Esophagus muscularis mucosa (tissue), 4 donors: ENCODE measurements at regions not wholly inside any gene's neighbourhood (a gene's known extent, or its start where the extent isn't known, plus 50 kb on each side); places are given as distances from the start of the nearest gene placed in this dataset.

Experiments used
- DNase-seq: peaks from one replicate; pipeline ENCODE4 v3.0.0-alpha.2; 2017; ENCODE audit errors: extremely low spot score
- H3K27ac ChIP-seq, 4 donors: fragments of 200-600 bp; sonication (generic); replicated peaks in 1 of 4; 1 replicate in 3 of 4; 2 replicates in 1 of 4; pipeline ENCODE4 v1.5.1; 2016 to 2019; ENCODE audit warnings: mild to moderate bottlenecking in 1 of 4
- H3K27me3 ChIP-seq, 4 donors: fragments of 200-600 bp; sonication (generic); one replicate each; pipeline versions ENCODE4 v1.5.1 to v1.6.0; 2016 to 2019
- H3K36me3 ChIP-seq, 4 donors: fragments of 200-600 bp; sonication (generic); one replicate each; pipeline ENCODE4 v1.5.1; 2016 to 2019
- H3K4me1 ChIP-seq, 4 donors: fragments of 200-600 bp; sonication (generic); one replicate each; pipeline ENCODE4 v1.5.1; 2016 to 2019
- H3K4me3 ChIP-seq, 4 donors: fragments of 200-600 bp; sonication (generic); 1 replicate in 2 of 4; 2 replicates in 2 of 4; pipeline ENCODE4 v1.5.1; 2016 to 2019; ENCODE audit warnings: mild to moderate bottlenecking in 4 of 4, moderate library complexity in 1 of 4
- H3K9me3 ChIP-seq, 4 donors: fragments of 200-600 bp; sonication (generic); 1 replicate in 3 of 4; 2 replicates in 1 of 4; pipeline ENCODE4 v1.5.1; 2016 to 2019
- CTCF ChIP-seq, 3 experiments: fragments of 200-600 bp in 2 of 3; fragments of 450-650 bp in 1 of 3; sonication (generic) in 2 of 3; IDR thresholded peaks; one replicate each; pipeline ENCODE4 v1.5.1; 2017 to 2019; ENCODE audit warnings: antibody characterized with exemption in 3 of 3, mild to moderate bottlenecking in 2 of 3, moderate library complexity in 1 of 3
- EP300 ChIP-seq: sonication (generic); formaldehyde crosslinking; IDR thresholded peaks from one replicate; pipeline ENCODE4 v1.6.1; 2017; ENCODE audit warnings: antibody characterized with exemption
- POLR2A ChIP-seq: fragments of 450-650 bp; IDR thresholded peaks from one replicate; pipeline ENCODE4 v1.6.1; 2017; ENCODE audit warnings: antibody characterized with exemption, moderate library complexity, mild to moderate bottlenecking, low read depth
- POLR2AphosphoS5 ChIP-seq, 2 donors: sonication (generic); formaldehyde crosslinking; IDR thresholded peaks; one replicate each; pipeline ENCODE4 v1.6.1; 2017; ENCODE audit warnings: antibody characterized with exemption in 2 of 2
- WGBS: methylation state at CpG from one replicate; pipeline ENCODE4 v1.1.5; 2018; 5-methylcytosine and 5-hydroxymethylcytosine counted together
- intact Hi-C: fragments of 100-400 bp; cut with DNase I; formaldehyde crosslinking; loops from one replicate; pipeline ENCODE4 v1.15.1; 2023

- Histone ChIP-seq H3K27ac (no peak overlapping the region), H3K4me3 (no peak overlapping the region), H3K4me1 (peaks cover 0 to 9% (median 8%) of the 10 kb centered on the region in 4 donors), H3K27me3 (no peaks in the 10 kb centered on the region), H3K9me3 (no peaks in the 10 kb centered on the region), H3K36me3 (no peaks in the 10 kb centered on the region)
- intact Hi-C loops: no loop called here
- no peak for DNase-seq
- 55% methylated on average over 7 of the region's 7 CpGs for WGBS
- TF ChIP-seq POLR2AphosphoS5 (IDR thresholded peaks at IDR 0.05): no peak
These were observed 240.4 kb upstream of the DCN start for GRCh38 chr12:91422811-91423692.

- TF ChIP-seq POLR2A: no peak
- TF ChIP-seq CTCF (IDR thresholded peaks at IDR 0.05): no peak
- no peak for TF ChIP-seq POLR2AphosphoS5 (IDR thresholded peaks at IDR 0.05)
- no peak for TF ChIP-seq EP300
- intact Hi-C loops: no loop called here
- WGBS: 27% methylated on average over 1 of the region's 1 CpG
- DNase-seq: no peak
- Histone ChIP-seq H3K27ac (no peak overlapping the region), H3K9me3 (no peaks in the 10 kb centered on the region), H3K4me3 (no peak overlapping the region), H3K36me3 (no peaks in the 10 kb centered on the region), H3K27me3 (no peaks in the 10 kb centered on the region), H3K4me1 (peaks cover 0 to 9% (median 8%) of the 10 kb centered on the region in 4 donors)
These were observed 239.5 kb upstream of the DCN start for GRCh38 chr12:91422127-91422526.

- Histone ChIP-seq H3K4me1 (peaks cover 0 to 9% (median 8%) of the 10 kb centered on the region in 4 donors), H3K9me3 (no peaks in the 10 kb centered on the region), H3K36me3 (no peaks in the 10 kb centered on the region), H3K27ac (no peak overlapping the region), H3K27me3 (no peaks in the 10 kb centered on the region), H3K4me3 (no peak overlapping the region)
- DNase-seq: no peak
- intact Hi-C loops: no loop called here
- TF ChIP-seq POLR2A (no peak), EP300 (no peak), CTCF (IDR thresholded peaks at IDR 0.05) (no peak), POLR2AphosphoS5 (IDR thresholded peaks at IDR 0.05) (no peak)
These were observed 237.2 kb upstream of the DCN start for GRCh38 chr12:91419809-91420208.

GRCh38 chr12:91418221-91419090 is 235.8 kb upstream of the DCN start:
- peaks cover 3 to 5% (median 5%) of the 10 kb centered on the region in 4 donors for H3K4me1 ChIP-seq
- no peak for TF ChIP-seq POLR2AphosphoS5 (IDR thresholded peaks at IDR 0.05)
- TF ChIP-seq CTCF (IDR thresholded peaks at IDR 0.05): no peak
- TF ChIP-seq POLR2A: no peak
- TF ChIP-seq EP300: no peak
- no peaks in the 10 kb centered on the region for H3K9me3 ChIP-seq
- H3K27ac ChIP-seq: no peak overlapping the region
- no peaks in the 10 kb centered on the region for H3K36me3 ChIP-seq
- no peak overlapping the region for H3K4me3 ChIP-seq
- WGBS: 96% methylated on average over 1 of the region's 1 CpG
- DNase-seq: no peak
- no peaks in the 10 kb centered on the region for H3K27me3 ChIP-seq
- intact Hi-C loops: no loop called here

GRCh38 chr12:91417650-91418049 is 235.0 kb upstream of the DCN start:
- no peaks in the 10 kb centered on the region for H3K36me3 ChIP-seq
- H3K4me1 ChIP-seq: peaks cover 0 to 3% (median 1%) of the 10 kb centered on the region in 4 donors
- DNase-seq: no peak
- TF ChIP-seq EP300: no peak
- no peak for TF ChIP-seq POLR2AphosphoS5 (IDR thresholded peaks at IDR 0.05)
- no peak for TF ChIP-seq CTCF (IDR thresholded peaks at IDR 0.05)
- no peak for TF ChIP-seq POLR2A
- no peaks in the 10 kb centered on the region for H3K9me3 ChIP-seq
- H3K27me3 ChIP-seq: no peaks in the 10 kb centered on the region
- H3K27ac ChIP-seq: no peak overlapping the region
- intact Hi-C loops: no loop called here
- H3K4me3 ChIP-seq: no peak overlapping the region
- WGBS: 90% methylated on average over 3 of the region's 3 CpGs
